ENCODE measurements at regions not wholly inside any gene's neighbourhood (a gene's known extent, or its start where the extent isn't known, plus 50 kb on each side); places are given as distances from the start of the nearest gene placed in this dataset.

GRCh38 chr1:239736479-239736878 is 350.1 kb downstream of the CHRM3 start:
- no peak for DNase-seq (ENCODE audit: low spot score)
- no peak for TF ChIP-seq CTCF (IDR thresholded peaks at IDR 0.05; ENCODE audit: borderline replicate concordance, control extremely low read depth, extremely low read depth, insufficient read depth, missing control alignments)
- in situ Hi-C loops (cut with MboI; ENCODE audit: low sequenced_read_pairs, unreplicated experiment): no loop called here

- in situ Hi-C loops (cut with MboI; ENCODE audit: low sequenced_read_pairs, unreplicated experiment): no loop called here
- no peak for TF ChIP-seq CTCF (IDR thresholded peaks at IDR 0.05; ENCODE audit: borderline replicate concordance, control extremely low read depth, extremely low read depth, insufficient read depth, missing control alignments)
- no peak for DNase-seq (ENCODE audit: low spot score)
These were observed 352.3 kb upstream of the FMN2 start for GRCh38 chr1:239739375-239739774.

- no peak for TF ChIP-seq CTCF (IDR thresholded peaks at IDR 0.05; ENCODE audit: borderline replicate concordance, control extremely low read depth, extremely low read depth, insufficient read depth, missing control alignments)
- no peak for DNase-seq (ENCODE audit: low spot score)
- in situ Hi-C loops (cut with MboI; ENCODE audit: low sequenced_read_pairs, unreplicated experiment): no loop called here
These were observed 351.8 kb upstream of the FMN2 start for GRCh38 chr1:239739919-239740318.

- in situ Hi-C loops (cut with MboI; ENCODE audit: low sequenced_read_pairs, unreplicated experiment): no loop called here
- no peak for DNase-seq (ENCODE audit: low spot score)
These were observed 349.1 kb upstream of the FMN2 start for GRCh38 chr1:239742416-239743109.

GRCh38 chr1:239744851-239745250 is 346.8 kb upstream of the FMN2 start:
- no peak for TF ChIP-seq CTCF (IDR thresholded peaks at IDR 0.05; ENCODE audit: borderline replicate concordance, control extremely low read depth, extremely low read depth, insufficient read depth, missing control alignments)
- no peak for DNase-seq (ENCODE audit: low spot score)
- in situ Hi-C loops (cut with MboI; ENCODE audit: low sequenced_read_pairs, unreplicated experiment): no loop called here

More at GRCh38 chr1:239742416-239743109, 349.1 kb upstream of the FMN2 start:
- no peak for TF ChIP-seq CTCF (IDR thresholded peaks at IDR 0.05; ENCODE audit: borderline replicate concordance, control extremely low read depth, extremely low read depth, insufficient read depth, missing control alignments)

- in situ Hi-C loops (cut with MboI; ENCODE audit: low sequenced_read_pairs, unreplicated experiment): no loop called here
- TF ChIP-seq CTCF (IDR thresholded peaks at IDR 0.05; ENCODE audit: borderline replicate concordance, control extremely low read depth, extremely low read depth, insufficient read depth, missing control alignments): no peak
- no peak for DNase-seq (ENCODE audit: low spot score)
These were observed 336.4 kb upstream of the FMN2 start for GRCh38 chr1:239755107-239755912.
